SK-N-SH (cell line): ENCODE measurements at regions not wholly inside any gene's neighbourhood (a gene's known extent, or its start where the extent isn't known, plus 50 kb on each side); places are given as distances from the start of the nearest gene placed in this dataset.

Experiments
- CTCF ChIA-PET: fragments of 300-600, 350-600 bp; formaldehyde crosslinking; extraction: SDS; loops from one replicate; lab custom pipeline; 2021; lab: Yijun Ruan, JAX
- POLR2A ChIA-PET: fragments of 350-600 bp; sonication (Branson Sonifier 250); formaldehyde crosslinking; extraction: SDS; loops from one replicate; lab custom pipeline; 2020; ENCODE audit warnings: antibody characterized with exemption, inconsistent platforms; lab: Yijun Ruan, JAX
- DNase-seq: peaks from one replicate; pipeline ENCODE4 v3.0.0; 2012
- H2AFZ ChIP-seq: fragments of 200-600 bp; sonication (generic); 2 replicates; pipeline ENCODE4 v1.8.1; 2016; ENCODE audit warnings: antibody characterized with exemption, mild to moderate bottlenecking, low read depth
- H3F3A ChIP-seq: fragments of 200-600 bp; sonication (generic); replicated peaks from 2 replicates; pipeline ENCODE3; 2016; ENCODE audit warnings: antibody characterized with exemption, mild to moderate bottlenecking; ENCODE audit not compliant: insufficient read depth
- H3K27ac ChIP-seq, 2 experiments: fragments of 200-500 bp in 1 of 2; fragments of 200-600 bp in 1 of 2; sonication (Bioruptor generic) in 1 of 2; sonication (generic), shearing (Covaris generic) in 1 of 2; 2 replicates each; pipeline versions ENCODE4 v1.5.1 to v1.6.1; 2014 to 2016; ENCODE audit warnings: low read depth in 2 of 2, inconsistent platforms in 1 of 2, low read length in 1 of 2, mild to moderate bottlenecking in 1 of 2, mixed read lengths in 1 of 2
- H3K27me3 ChIP-seq: fragments of 200-600 bp; sonication (generic), shearing (Covaris generic); 2 replicates; pipeline ENCODE4 v1.6.1; 2016; ENCODE audit warnings: mixed run types; ENCODE audit not compliant: insufficient read depth
- H3K36me3 ChIP-seq, 2 experiments: fragments of 200-500 bp in 1 of 2; fragments of 200-600 bp in 1 of 2; sonication (Bioruptor generic) in 1 of 2; sonication (generic) in 1 of 2; replicated peaks in 1 of 2; 2 replicates each; pipeline versions ENCODE3 to v1.5.1; 2014 to 2016; ENCODE audit warnings: low read length in 1 of 2, mild to moderate bottlenecking in 1 of 2; ENCODE audit not compliant: insufficient read depth in 2 of 2, control insufficient read depth in 1 of 2
- H3K4me1 ChIP-seq, 2 experiments: fragments of 200-500 bp in 1 of 2; fragments of 200-600 bp in 1 of 2; sonication (Bioruptor generic) in 1 of 2; sonication (generic), shearing (Covaris generic) in 1 of 2; 2 replicates each; pipeline versions ENCODE4 v1.5.1 to v1.6.1; 2014 to 2016; ENCODE audit warnings: low read depth in 1 of 2, low read length in 1 of 2, mixed run types in 1 of 2; ENCODE audit not compliant: insufficient read depth in 2 of 2, control insufficient read depth in 1 of 2
- H3K4me2 ChIP-seq: fragments of 200-600 bp; sonication (generic), shearing (Covaris generic); 2 replicates; pipeline ENCODE4 v1.6.1; 2017; ENCODE audit warnings: mixed run types
- H3K4me3 ChIP-seq, 2 experiments: fragments of 200-500 bp in 1 of 2; fragments of 200-600 bp in 1 of 2; sonication (Bioruptor generic) in 1 of 2; sonication (generic), shearing (Covaris generic) in 1 of 2; 2 replicates each; pipeline versions ENCODE4 v1.5.1 to v1.8.1; 2014 to 2016; ENCODE audit warnings: low read depth in 2 of 2, inconsistent platforms in 1 of 2, low read length in 1 of 2, mild to moderate bottlenecking in 1 of 2, mixed read lengths in 1 of 2, moderate library complexity in 1 of 2
- H3K79me2 ChIP-seq: fragments of 200-600 bp; sonication (generic); 2 replicates; pipeline ENCODE4 v1.8.1; 2017; ENCODE audit warnings: mild to moderate bottlenecking; ENCODE audit not compliant: insufficient read depth
- H3K9ac ChIP-seq: fragments of 200-600 bp; sonication (generic); 2 replicates; pipeline ENCODE4 v1.6.1; 2017; ENCODE audit warnings: mixed run types
- H3K9me2 ChIP-seq: fragments of 200-600 bp; sonication (generic); 2 replicates; pipeline ENCODE4 v1.6.1; 2017; ENCODE audit warnings: mixed run types
- H3K9me3 ChIP-seq: fragments of 200-600 bp; sonication (generic); 2 replicates; pipeline ENCODE4 v1.6.1; 2017; ENCODE audit warnings: mixed run types, mild to moderate bottlenecking, moderate library complexity
- H4K20me1 ChIP-seq: fragments of 200-600 bp; sonication (generic); 2 replicates; pipeline ENCODE4 v1.6.1; 2017; ENCODE audit warnings: mild to moderate bottlenecking, mixed run types; ENCODE audit not compliant: insufficient read depth
- EZH2phosphoT487 ChIP-seq: fragments of 200-600 bp; sonication (generic); IDR thresholded peaks from 2 replicates; pipeline ENCODE4 v1.6.1; 2017; ENCODE audit warnings: low read depth, mixed run types, mild to moderate bottlenecking, antibody characterized with exemption, moderate library complexity, borderline replicate concordance
- FOXJ3 ChIP-seq: sonication (generic); formaldehyde crosslinking; IDR thresholded peaks from 2 replicates; pipeline ENCODE4 v1.5.1; 2020; ENCODE audit warnings: mild to moderate bottlenecking, missing genetic modification reagents
- FOXM1 ChIP-seq: IDR thresholded peaks from 2 replicates; pipeline ENCODE4 v1.4.0; 2012; ENCODE audit warnings: low read depth, mild to moderate bottlenecking
- IRF3 ChIP-seq: fragments of 150-350 bp; IDR thresholded peaks from 2 replicates; pipeline ENCODE4 v1.6.1; 2016; ENCODE audit warnings: mild to moderate bottlenecking, low read depth, low read length
- NRF1 ChIP-seq: IDR thresholded peaks from 2 replicates; pipeline ENCODE4 v1.6.1; 2012; ENCODE audit warnings: low read depth, mild to moderate bottlenecking, low read length
- SIN3A ChIP-seq: IDR thresholded peaks from 2 replicates; pipeline ENCODE4 v1.6.1; 2012; ENCODE audit warnings: low read depth, mild to moderate bottlenecking, low read length, moderate library complexity, borderline replicate concordance
- TAF1 ChIP-seq: IDR thresholded peaks from 2 replicates; pipeline ENCODE4 v1.6.1; 2012; ENCODE audit warnings: low read depth, mild to moderate bottlenecking, low read length, moderate library complexity, borderline replicate concordance
- TEAD4 ChIP-seq: IDR thresholded peaks from 2 replicates; pipeline ENCODE4 v1.4.0; 2012; ENCODE audit warnings: mild to moderate bottlenecking, borderline replicate concordance; ENCODE audit not compliant: insufficient read depth
- ZBTB33 ChIP-seq: IDR thresholded peaks from 2 replicates; pipeline ENCODE4 v1.4.0; 2012; ENCODE audit warnings: low read depth, borderline replicate concordance
- WGBS: methylation state at CpG from one replicate; pipeline ENCODE4 v1.1.6; 2017; ENCODE audit warnings: low lambda C conversion rate; 5-methylcytosine and 5-hydroxymethylcytosine counted together
- TF ChIP-seq, protein P1 (sequence below): IDR thresholded peaks from 2 replicates; pipeline ENCODE4 v1.4.0; 2012; ENCODE audit warnings: low read depth, borderline replicate concordance
- TF ChIP-seq, protein P2 (sequence below): fragments of 200-600 bp; sonication (generic); IDR thresholded peaks from 2 replicates; pipeline ENCODE4 v1.6.1; 2017; ENCODE audit warnings: antibody characterized with exemption, mild to moderate bottlenecking, moderate library complexity
- TF ChIP-seq, protein P3 (sequence below): IDR thresholded peaks from 2 replicates; pipeline ENCODE4 v1.4.0; 2012; ENCODE audit warnings: low read depth

GRCh38 chr16:63096857-63097256 lies 1060.6 kb upstream of the CDH8 start:
- POLR2A ChIA-PET = no interaction called here
- Histone ChIP-seq H3K79me2 (no peaks in the 10 kb centered on the region), H3K4me1 (no peaks in the 10 kb centered on the region)

More at GRCh38 chr16:63096857-63097256, 1060.6 kb upstream of the CDH8 start:
- Histone ChIP-seq H3K36me3 (no peaks in the 10 kb centered on the region), H3K4me2 (no peak overlapping the region), H3K4me3 (no peak overlapping the region), H3K27ac (no peak overlapping the region), H2AFZ (no peak overlapping the region), H3F3A (no peaks in the 10 kb centered on the region), H3K9me3 (no peaks in the 10 kb centered on the region), H4K20me1 (no peaks in the 10 kb centered on the region), H3K27me3 (no peaks in the 10 kb centered on the region), H3K9ac (no peak overlapping the region), H3K9me2 (no peaks in the 10 kb centered on the region)
- TF ChIP-seq TAF1 = no peak
- TF ChIP-seq TEAD4 = no peak
- TF ChIP-seq, protein P1, sequence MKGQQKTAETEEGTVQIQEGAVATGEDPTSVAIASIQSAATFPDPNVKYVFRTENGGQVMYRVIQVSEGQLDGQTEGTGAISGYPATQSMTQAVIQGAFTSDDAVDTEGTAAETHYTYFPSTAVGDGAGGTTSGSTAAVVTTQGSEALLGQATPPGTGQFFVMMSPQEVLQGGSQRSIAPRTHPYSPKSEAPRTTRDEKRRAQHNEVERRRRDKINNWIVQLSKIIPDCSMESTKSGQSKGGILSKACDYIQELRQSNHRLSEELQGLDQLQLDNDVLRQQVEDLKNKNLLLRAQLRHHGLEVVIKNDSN = no peak
- TF ChIP-seq FOXJ3 = no peak
- TF ChIP-seq, protein P2, sequence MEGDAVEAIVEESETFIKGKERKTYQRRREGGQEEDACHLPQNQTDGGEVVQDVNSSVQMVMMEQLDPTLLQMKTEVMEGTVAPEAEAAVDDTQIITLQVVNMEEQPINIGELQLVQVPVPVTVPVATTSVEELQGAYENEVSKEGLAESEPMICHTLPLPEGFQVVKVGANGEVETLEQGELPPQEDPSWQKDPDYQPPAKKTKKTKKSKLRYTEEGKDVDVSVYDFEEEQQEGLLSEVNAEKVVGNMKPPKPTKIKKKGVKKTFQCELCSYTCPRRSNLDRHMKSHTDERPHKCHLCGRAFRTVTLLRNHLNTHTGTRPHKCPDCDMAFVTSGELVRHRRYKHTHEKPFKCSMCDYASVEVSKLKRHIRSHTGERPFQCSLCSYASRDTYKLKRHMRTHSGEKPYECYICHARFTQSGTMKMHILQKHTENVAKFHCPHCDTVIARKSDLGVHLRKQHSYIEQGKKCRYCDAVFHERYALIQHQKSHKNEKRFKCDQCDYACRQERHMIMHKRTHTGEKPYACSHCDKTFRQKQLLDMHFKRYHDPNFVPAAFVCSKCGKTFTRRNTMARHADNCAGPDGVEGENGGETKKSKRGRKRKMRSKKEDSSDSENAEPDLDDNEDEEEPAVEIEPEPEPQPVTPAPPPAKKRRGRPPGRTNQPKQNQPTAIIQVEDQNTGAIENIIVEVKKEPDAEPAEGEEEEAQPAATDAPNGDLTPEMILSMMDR = no peak
- TF ChIP-seq, protein P3, sequence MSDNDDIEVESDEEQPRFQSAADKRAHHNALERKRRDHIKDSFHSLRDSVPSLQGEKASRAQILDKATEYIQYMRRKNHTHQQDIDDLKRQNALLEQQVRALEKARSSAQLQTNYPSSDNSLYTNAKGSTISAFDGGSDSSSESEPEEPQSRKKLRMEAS = no peak
- TF ChIP-seq SIN3A = no peak
- TF ChIP-seq IRF3 = no peak
- no peak for TF ChIP-seq ZBTB33
- no peak for TF ChIP-seq FOXM1
- TF ChIP-seq EZH2phosphoT487 = no peak
- no peak for TF ChIP-seq NRF1
- WGBS = 71% methylated on average over 5 of the region's 5 CpGs
- DNase-seq = no peak
- CTCF ChIA-PET = no interaction called here
